Breast epithelium (tissue), 3 donors: ENCODE measurements at regions not wholly inside any gene's neighbourhood (a gene's known extent, or its start where the extent isn't known, plus 50 kb on each side); places are given as distances from the start of the nearest gene placed in this dataset.

Experiments
- POLR2AphosphoS5 ChIP-seq, 3 donors: sonication (generic); formaldehyde crosslinking; IDR thresholded peaks; one replicate each; pipeline ENCODE4 v1.6.1; 2017; ENCODE audit warnings: antibody characterized with exemption in 3 of 3
- TF ChIP-seq, protein P1 (sequence below), 3 donors: fragments of 450-650 bp; IDR thresholded peaks; one replicate each; pipeline ENCODE4 v1.5.1; 2016 to 2017; ENCODE audit warnings: antibody characterized with exemption in 3 of 3, mild to moderate bottlenecking in 3 of 3, moderate library complexity in 3 of 3

- no peak for TF ChIP-seq POLR2AphosphoS5 (IDR thresholded peaks at IDR 0.05)
- TF ChIP-seq, protein P1, sequence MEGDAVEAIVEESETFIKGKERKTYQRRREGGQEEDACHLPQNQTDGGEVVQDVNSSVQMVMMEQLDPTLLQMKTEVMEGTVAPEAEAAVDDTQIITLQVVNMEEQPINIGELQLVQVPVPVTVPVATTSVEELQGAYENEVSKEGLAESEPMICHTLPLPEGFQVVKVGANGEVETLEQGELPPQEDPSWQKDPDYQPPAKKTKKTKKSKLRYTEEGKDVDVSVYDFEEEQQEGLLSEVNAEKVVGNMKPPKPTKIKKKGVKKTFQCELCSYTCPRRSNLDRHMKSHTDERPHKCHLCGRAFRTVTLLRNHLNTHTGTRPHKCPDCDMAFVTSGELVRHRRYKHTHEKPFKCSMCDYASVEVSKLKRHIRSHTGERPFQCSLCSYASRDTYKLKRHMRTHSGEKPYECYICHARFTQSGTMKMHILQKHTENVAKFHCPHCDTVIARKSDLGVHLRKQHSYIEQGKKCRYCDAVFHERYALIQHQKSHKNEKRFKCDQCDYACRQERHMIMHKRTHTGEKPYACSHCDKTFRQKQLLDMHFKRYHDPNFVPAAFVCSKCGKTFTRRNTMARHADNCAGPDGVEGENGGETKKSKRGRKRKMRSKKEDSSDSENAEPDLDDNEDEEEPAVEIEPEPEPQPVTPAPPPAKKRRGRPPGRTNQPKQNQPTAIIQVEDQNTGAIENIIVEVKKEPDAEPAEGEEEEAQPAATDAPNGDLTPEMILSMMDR (IDR thresholded peaks at IDR 0.05): no peak
Measured at GRCh38 chr4:127141856-127142255, 490.9 kb upstream of the INTU start.
